ENCODE measurements at regions not wholly inside any gene's neighbourhood (a gene's known extent, or its start where the extent isn't known, plus 50 kb on each side); places are given as distances from the start of the nearest gene placed in this dataset.
"Not testable (repeated sequence)": the region's sequence is repeated elsewhere in the genome, so short reads cannot be mapped to it uniquely, and the experiment has no call there.

DNA sequence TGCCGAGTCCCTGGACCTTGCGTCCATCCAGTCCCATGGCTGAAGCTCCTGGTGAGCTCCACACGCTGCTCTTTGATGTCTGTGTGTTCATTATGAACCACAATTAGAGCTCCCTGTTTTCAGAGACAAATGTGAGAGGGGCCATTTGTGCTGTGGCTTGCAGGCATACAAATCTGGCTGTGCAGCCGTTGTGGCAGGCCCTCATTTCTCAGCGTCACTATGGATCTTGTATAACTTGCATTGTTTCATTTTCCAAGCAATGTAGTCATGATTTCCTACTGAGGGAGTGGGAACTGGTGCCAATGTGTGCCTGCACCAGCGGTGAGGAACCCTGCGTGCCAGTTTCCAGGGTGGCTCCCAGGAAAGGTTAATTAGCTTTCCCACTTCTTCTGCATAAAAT is 542.6 kb downstream of the TMEM114 start:
- DNase-seq = no peak

DNA sequence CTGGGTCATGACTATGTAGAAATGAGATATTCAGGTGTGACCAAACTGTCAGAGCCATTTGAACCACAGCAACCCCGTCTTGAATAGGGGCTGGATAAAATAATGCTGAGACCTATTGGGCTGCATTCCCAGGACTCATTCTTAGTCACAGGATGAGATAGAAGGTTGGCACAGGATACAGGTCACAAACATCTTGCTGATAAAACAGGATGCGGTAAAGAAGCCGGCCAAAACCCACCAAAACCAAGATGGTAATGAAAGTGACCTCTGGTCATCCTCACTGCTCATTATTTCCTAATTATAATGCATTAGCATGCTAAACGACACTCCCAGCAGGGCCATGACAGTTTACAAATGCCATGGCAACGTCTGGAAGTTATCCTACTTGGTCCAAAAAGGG is 545.5 kb downstream of the TMEM114 start:
- no peak for DNase-seq

DNA sequence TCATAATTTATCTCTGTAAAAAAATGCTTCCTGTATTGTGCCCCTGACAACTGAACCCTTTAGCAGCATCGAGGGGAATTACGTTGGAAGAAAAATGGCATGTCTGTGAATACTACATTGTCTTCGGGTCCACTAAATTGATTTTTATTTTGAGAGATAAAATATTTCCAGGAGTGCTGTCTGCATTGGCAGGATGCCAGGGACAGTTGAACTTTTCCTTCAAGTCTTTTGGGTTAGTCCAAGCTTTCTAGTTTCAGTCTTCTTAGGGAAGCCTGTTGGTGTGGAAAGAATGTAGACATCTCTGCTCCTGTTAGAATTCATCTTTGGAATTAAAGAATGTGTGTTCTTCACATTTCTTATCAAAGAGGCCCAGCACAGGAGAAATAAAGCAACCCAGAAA is 557.9 kb downstream of the TMEM114 start:
- DNase-seq = no peak

GRCh38 chr16:8030004-8030403 is 560.3 kb downstream of the TMEM114 start:
- not testable (repeated sequence) for DNase-seq

DNA sequence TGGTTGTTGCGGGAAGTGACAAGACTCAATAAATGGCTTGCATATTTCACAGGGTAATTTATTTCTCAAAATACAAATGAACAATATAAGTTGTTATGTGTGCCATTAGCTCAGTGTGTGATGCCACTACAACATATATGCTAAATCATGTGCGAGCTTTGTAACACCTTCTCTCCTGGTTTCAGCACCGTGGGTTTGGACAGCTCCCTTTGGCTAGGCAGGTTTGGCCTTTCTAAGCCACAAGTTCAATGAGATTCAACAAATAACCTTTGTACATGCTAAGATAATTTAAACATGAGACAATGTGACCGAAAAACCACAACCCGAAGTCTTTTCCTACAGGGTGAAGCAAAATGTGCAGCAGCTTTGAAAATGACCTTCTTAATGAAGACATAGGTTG is 563.9 kb downstream of the TMEM114 start:
- no peak for DNase-seq

GRCh38 chr16:8023326-8023725 is 567.0 kb downstream of the TMEM114 start:
- no peak for DNase-seq

GRCh38 chr16:8005096-8005860 is 585.0 kb downstream of the TMEM114 start:
- no peak for DNase-seq

DNA sequence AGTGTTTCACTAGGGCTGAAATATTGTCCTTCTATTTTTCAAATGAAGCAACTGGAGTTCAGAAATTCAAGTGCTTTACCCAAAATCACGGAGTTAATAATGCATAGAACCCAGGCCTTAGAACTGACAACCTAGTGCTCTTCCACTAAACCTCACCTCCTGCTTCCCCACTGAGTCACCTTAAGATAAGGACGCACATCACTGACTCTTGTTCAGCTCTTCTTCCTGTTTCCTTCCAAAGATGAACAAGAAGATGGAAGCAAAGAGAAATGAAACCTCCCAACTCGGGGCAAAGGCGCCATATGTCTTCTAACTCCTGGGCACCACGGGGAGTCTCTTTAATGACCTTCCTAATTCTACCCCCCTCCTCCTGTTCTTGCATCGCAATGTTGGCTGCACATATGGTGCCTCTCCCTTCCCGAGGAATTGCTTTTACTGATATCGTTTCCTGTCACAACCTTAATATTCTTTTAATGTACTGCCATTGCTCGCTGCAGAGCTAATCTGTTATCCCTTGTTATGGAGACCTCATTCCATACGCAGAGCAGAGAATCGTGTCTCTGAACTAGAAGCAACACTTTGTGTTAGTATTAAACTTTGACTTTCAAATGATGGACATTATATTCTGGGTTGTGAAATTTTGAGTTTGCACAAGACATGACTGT is 591.4 kb downstream of the TMEM114 start:
- no peak for DNase-seq

- no peak for DNase-seq
Observed at GRCh38 chr16:7997966-7998365, 592.3 kb downstream of the TMEM114 start.

- no peak for DNase-seq
Observed at GRCh38 chr16:7992616-7993015, 597.7 kb downstream of the TMEM114 start.

- no peak for DNase-seq
Observed at GRCh38 chr16:7990626-7991260, 599.6 kb downstream of the TMEM114 start.

DNA sequence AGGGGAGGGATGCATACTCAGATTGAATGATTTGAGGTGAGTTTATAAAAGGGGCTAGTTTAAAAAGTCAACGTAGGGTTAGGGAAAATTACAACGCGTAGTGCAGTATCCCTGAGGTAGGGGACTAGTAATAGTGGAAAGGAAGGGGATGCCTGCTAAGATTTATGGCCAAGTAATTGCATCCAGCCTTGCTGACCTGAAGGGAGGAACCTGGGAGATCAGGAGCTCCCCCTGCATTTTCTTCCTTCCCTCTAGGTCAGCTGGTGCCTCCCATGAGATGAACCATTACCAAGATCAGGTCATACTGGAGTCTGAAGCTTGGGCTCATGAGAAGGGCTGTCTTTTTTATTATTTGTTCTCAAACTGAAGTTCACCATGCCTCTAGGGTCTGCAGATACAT is 606.6 kb downstream of the TMEM114 start:
- DNase-seq = no peak

GRCh38 chr16:7980133-7980483 is 610.2 kb downstream of the TMEM114 start:
- DNase-seq = no peak

GRCh38 chr16:7979448-7980132 is 610.7 kb downstream of the TMEM114 start:
- DNase-seq = no peak

DNA sequence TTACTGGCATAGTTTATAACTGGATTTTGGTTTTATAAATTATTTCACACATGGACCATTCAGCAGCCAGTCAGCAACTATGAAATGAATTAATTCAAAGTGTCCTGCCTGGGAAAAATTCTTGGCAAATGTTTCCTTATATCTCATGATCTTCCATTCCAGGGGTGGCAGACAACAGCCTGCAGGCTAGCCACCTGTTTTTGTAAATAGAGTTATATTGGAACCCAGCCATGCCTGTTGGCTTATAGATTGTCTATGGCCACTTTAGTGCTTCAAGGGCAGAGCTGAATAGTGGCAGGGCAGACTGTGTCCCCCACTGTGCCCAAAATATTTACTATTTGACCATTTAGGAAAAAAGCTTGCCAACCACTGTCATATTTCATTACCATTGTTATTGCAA is 613.7 kb downstream of the TMEM114 start:
- DNase-seq = no peak

DNA sequence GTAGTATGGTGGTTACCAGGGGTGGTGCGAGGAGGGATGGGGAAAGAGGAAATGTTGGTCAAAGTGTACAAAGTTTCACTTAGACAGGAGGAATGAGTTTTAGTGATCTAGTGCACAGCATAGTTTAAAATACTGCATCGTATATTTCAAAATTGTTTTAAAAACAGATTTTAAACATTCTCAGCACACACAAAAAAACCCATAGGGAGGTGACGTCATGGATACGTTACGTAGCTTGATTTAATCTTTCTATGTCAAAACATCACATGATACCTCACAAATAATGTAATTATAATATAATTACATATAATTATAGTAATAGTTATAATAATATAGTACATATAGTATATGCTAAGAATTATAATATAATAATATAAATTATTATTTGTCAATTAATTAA is 614.2 kb downstream of the TMEM114 start:
- DNase-seq = no peak

- no peak for DNase-seq
Observed at GRCh38 chr16:7967996-7968509, 622.3 kb downstream of the TMEM114 start.

GRCh38 chr16:7964744-7965143 is 625.6 kb downstream of the TMEM114 start:
- no peak for DNase-seq

DNA sequence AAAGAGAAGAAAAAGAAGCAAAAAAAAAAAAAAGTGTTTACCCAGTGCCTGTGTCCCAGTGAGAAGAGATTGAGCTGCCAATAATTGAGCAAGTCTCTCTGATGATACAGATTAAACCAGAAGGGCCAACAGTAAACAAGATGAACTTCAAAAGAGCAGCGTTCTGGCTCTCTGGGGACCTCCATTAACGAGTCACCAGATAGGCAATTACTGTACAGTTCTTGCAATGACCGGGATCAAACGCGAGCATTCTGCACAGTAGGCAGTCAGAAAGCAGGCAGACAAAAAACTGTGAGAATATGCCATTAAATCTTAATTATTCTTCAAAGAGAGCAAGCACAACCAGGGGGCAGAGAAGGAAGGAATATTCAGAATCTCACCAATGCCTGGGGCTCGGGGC is 626.1 kb downstream of the TMEM114 start:
- no peak for DNase-seq

DNA sequence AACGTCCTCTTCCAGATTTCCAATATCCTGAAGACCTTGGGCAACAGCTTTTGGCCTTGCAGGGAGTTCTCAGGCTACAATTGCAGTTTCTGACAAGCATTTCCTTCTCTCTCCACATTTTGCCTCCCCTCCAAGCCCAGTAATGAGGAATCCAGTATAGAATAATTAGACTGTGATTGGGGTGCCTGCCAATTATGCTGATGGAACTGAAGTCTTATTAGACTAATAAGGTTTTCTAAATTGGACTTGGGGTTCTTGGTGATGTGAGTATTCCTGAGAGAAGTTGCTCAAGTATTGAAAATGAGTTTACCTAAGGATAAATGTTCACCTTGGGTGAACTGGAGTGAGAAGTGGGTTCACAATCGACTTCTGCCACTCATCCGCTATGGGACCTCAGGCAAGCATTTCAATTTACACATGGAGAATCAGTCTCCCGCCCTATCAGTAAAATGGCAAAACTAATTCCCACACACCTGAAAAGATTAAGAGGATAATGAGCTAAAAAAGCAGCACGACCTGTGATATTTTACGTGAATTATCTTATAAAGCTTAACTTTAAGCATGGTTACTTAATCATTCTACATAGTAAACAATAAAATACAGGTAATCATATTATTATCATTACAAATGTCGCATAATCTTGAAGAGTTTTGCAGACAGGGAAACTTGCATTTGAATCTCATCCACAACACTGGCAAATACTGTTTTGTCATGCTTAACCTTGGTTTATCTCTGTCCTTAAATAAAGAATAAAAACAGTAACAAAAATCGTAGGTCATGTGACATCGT is 628.0 kb downstream of the TMEM114 start:
- DNase-seq = no peak

GRCh38 chr16:7957151-7957550 is 624.5 kb downstream of the RBFOX1 start:
- DNase-seq = no peak

DNA sequence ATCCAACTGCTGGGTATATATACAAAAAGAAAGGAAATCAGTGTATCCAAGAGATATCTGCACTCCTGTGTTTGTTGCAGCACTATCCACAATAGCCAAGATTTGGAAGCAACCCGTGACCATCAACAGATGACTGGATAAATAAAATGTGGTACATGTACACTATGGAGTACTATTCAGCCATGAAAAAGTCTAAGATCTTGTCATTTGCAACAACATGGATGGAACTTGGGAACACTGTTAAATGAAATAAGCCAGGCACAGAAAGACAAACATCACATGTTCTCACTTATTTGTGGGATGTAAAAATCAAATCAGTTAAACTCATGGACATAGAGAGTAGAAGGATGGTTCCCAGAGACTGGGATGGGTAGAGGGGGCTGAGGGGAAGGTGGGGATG is 620.7 kb downstream of the RBFOX1 start:
- DNase-seq = no peak

DNA sequence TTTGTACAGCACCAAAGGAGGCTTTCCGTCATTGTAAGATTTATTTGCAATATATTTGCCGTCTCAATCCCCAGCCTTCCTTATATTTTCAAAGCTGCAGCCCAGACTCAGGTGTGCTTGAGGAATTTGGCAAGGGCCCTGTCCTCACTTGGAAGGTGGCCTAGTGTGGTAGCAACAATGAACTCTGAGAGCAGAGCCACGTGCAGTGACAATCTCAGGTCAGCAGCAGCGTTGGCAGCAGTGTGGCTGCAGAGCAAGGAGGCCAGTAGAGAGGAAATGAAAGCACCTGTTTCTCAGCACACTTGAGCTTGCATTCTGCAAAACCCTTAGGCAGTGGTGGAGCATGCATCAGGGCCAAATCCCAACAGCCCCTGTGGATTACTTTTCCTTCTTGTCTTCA is 613.5 kb downstream of the RBFOX1 start:
- no peak for DNase-seq

Measured in NCI-H1436 (cell line).